Stimulated activated CD4-positive, alpha-beta T cell treated with anti-CD3 and anti-CD28 coated beads, Interleukin-4, amount 100 ng/mL, for 48 hours (primary cell): ENCODE measurements at regions not wholly inside any gene's neighbourhood (a gene's known extent, or its start where the extent isn't known, plus 50 kb on each side); places are given as distances from the start of the nearest gene placed in this dataset.

ENCODE experiments used
- DNase-seq, 2 donors: peaks; one replicate each; pipeline ENCODE4 v3.0.0-alpha.2; 2020; ENCODE audit warnings: low read depth in 2 of 2

- no peak for DNase-seq
Observed at GRCh38 chr3:39000008-39000450, 51.7 kb downstream of the SCN11A start.

GRCh38 chr3:38998086-38998485, 53.7 kb downstream of the SCN11A start:
- DNase-seq = no peak

GRCh38 chr3:38996193-38996592, 55.6 kb downstream of the SCN11A start:
- no peak for DNase-seq

- no peak for DNase-seq
Observed at GRCh38 chr3:38994251-38994650, 57.5 kb downstream of the SCN11A start.

- no peak for DNase-seq
Observed at GRCh38 chr3:38992117-38992760, 59.5 kb downstream of the SCN11A start.

GRCh38 chr3:38990621-38991020, 61.1 kb downstream of the SCN11A start:
- no peak for DNase-seq

GRCh38 chr3:38989917-38990510, 61.7 kb downstream of the SCN11A start:
- DNase-seq = no peak

GRCh38 chr3:38988955-38989354, 62.8 kb downstream of the SCN11A start:
- no peak for DNase-seq

- no peak for DNase-seq
Observed at GRCh38 chr3:38987456-38987855, 64.3 kb downstream of the SCN11A start.

GRCh38 chr3:38986901-38987300, 64.8 kb downstream of the SCN11A start:
- DNase-seq = no peak

- DNase-seq = no peak
Observed at GRCh38 chr3:38985981-38986380, 65.8 kb downstream of the SCN11A start.

- no peak for DNase-seq
Observed at GRCh38 chr3:38985581-38985980, 66.2 kb downstream of the SCN11A start.

GRCh38 chr3:38984731-38985130, 67.0 kb downstream of the SCN11A start:
- no peak for DNase-seq

GRCh38 chr3:38984110-38984509, 67.6 kb downstream of the SCN11A start:
- DNase-seq = no peak

- no peak for DNase-seq
Observed at GRCh38 chr3:38980938-38981337, 70.8 kb downstream of the SCN11A start.

- no peak for DNase-seq
Observed at GRCh38 chr3:38978729-38979128, 73.0 kb downstream of the SCN11A start.

- no peak for DNase-seq
Observed at GRCh38 chr3:38970851-38971638, 80.7 kb downstream of the SCN11A start.

- DNase-seq = no peak
Observed at GRCh38 chr3:38969317-38970235, 82.2 kb downstream of the SCN11A start.

- no peak for DNase-seq
Observed at GRCh38 chr3:38968891-38969290, 82.9 kb downstream of the SCN11A start.

- no peak for DNase-seq
Observed at GRCh38 chr3:38968403-38968802, 83.3 kb downstream of the SCN11A start.

- DNase-seq = no peak
Observed at GRCh38 chr3:38967693-38967989, 84.1 kb downstream of the SCN11A start.
